ENCODE measurements at regions not wholly inside any gene's neighbourhood (a gene's known extent, or its start where the extent isn't known, plus 50 kb on each side); places are given as distances from the start of the nearest gene placed in this dataset.
"Not testable (repeated sequence)": the region's sequence is repeated elsewhere in the genome, so short reads cannot be mapped to it uniquely, and the experiment has no call there.

DNA sequence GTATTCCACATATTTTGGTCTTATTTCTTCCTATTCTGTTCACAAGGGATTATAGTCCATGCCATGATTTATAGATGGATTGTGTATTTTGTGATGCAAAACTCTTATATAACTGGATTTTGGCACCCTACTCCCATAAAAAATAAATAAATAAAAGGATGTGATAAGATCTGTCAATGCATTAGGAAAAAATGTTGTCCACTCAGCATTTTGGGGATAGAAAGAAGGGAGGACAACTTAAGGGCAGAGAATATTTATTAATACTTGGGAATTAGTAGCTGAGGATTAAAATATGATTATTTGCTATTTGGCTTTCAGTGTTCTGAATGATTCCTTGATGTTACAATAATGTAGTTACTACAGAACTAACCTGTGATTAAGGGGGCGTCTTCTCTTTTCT is 682.6 kb downstream of the ZBBX start:
- Histone ChIP-seq H3K4me1 (ENCODE audit: low read depth) (no peaks in the 10 kb centered on the region), H3K9me3 (peaks cover 11% of the 10 kb centered on the region), H3K4me3 (no peak overlapping the region), H3K36me3 (ENCODE audit: low read depth) (no peaks in the 10 kb centered on the region)
- DNase-seq (no peak), ATAC-seq (no peak)
- TF ChIP-seq, protein P1, sequence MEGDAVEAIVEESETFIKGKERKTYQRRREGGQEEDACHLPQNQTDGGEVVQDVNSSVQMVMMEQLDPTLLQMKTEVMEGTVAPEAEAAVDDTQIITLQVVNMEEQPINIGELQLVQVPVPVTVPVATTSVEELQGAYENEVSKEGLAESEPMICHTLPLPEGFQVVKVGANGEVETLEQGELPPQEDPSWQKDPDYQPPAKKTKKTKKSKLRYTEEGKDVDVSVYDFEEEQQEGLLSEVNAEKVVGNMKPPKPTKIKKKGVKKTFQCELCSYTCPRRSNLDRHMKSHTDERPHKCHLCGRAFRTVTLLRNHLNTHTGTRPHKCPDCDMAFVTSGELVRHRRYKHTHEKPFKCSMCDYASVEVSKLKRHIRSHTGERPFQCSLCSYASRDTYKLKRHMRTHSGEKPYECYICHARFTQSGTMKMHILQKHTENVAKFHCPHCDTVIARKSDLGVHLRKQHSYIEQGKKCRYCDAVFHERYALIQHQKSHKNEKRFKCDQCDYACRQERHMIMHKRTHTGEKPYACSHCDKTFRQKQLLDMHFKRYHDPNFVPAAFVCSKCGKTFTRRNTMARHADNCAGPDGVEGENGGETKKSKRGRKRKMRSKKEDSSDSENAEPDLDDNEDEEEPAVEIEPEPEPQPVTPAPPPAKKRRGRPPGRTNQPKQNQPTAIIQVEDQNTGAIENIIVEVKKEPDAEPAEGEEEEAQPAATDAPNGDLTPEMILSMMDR (IDR thresholded peaks at IDR 0.05) = no peak
- intact Hi-C loops (cut with DNase I, micrococcal nuclease) = no loop called here

GRCh38 chr3:166696103-166696502 is 684.0 kb downstream of the ZBBX start:
- no peaks in the 10 kb centered on the region for H3K4me1 ChIP-seq (ENCODE audit: low read depth)
- peaks cover 5% of the 10 kb centered on the region for H3K9me3 ChIP-seq
- ATAC-seq (no peak), DNase-seq (no peak)
- H3K36me3 ChIP-seq (ENCODE audit: low read depth) = no peaks in the 10 kb centered on the region
- no peak overlapping the region for H3K4me3 ChIP-seq
- intact Hi-C loops (cut with DNase I, micrococcal nuclease) = no loop called here
- TF ChIP-seq, protein P1 (IDR thresholded peaks at IDR 0.05) = no peak

GRCh38 chr3:166688665-166689064 is 691.4 kb downstream of the ZBBX start:
- H3K4me3 ChIP-seq = no peak overlapping the region
- intact Hi-C loops (cut with DNase I, micrococcal nuclease) = no loop called here
- no peaks in the 10 kb centered on the region for H3K36me3 ChIP-seq (ENCODE audit: low read depth)
- no peak for ATAC-seq
- DNase-seq = no peak
- TF ChIP-seq, protein P1 (IDR thresholded peaks at IDR 0.05) = no peak
- H3K9me3 ChIP-seq = peaks cover 6% of the 10 kb centered on the region
- H3K4me1 ChIP-seq (ENCODE audit: low read depth) = no peaks in the 10 kb centered on the region

- Histone ChIP-seq H3K9me3 (peaks cover 3% of the 10 kb centered on the region), H3K4me1 (ENCODE audit: low read depth) (no peaks in the 10 kb centered on the region), H3K36me3 (ENCODE audit: low read depth) (no peaks in the 10 kb centered on the region), H3K4me3 (no peak overlapping the region)
- DNase-seq = no peak
- intact Hi-C loops (cut with DNase I, micrococcal nuclease) = no loop called here
- TF ChIP-seq, protein P1 (IDR thresholded peaks at IDR 0.05) = no peak
- ATAC-seq = no peak
Observed at GRCh38 chr3:166685246-166685645, 694.9 kb downstream of the ZBBX start.

DNA sequence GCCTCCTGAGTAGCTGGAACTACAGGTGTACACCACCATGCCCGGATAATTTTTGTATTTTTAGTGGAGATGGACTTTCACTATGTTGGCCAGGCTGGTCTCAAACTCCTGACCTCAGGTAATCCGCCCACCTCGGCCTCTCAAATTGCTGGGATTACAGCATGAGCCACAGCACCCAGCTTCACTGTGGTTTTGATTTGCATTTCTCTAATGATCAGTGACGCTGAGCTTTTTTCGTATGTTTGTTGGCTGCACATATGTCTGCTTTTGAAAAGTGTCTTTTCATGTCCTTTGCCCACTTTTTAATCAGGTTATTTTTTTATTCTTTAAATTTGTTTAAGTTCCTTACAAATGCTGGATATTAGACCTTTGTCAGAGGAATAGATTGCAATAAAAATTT is 696.0 kb downstream of the ZBBX start:
- H3K4me1 ChIP-seq (ENCODE audit: low read depth); H3K9me3 ChIP-seq; H3K4me3 ChIP-seq; ATAC-seq; H3K36me3 ChIP-seq (ENCODE audit: low read depth); DNase-seq; intact Hi-C loops (cut with DNase I, micrococcal nuclease): not testable (repeated sequence)

DNA sequence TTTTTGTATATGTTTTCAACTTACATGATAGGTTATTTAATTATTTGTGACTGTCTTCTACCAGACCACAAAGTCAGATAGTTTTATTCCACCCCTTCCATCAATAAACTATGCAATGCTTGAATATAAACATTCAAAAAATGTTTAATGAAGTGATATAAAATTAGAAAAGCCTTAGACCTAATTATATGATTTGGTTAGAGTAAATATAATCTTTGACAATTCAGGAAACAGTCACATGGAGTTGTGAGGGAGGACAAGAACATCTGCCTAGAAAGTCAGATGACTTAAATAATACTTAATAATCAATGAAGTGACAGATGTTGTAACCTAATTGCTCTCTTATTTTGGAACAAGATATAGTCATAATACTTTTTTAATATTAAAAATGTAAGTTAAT is 710.3 kb downstream of the ZBBX start:
- ATAC-seq (no peak), DNase-seq (no peak)
- TF ChIP-seq, protein P1 (IDR thresholded peaks at IDR 0.05) = no peak
- Histone ChIP-seq H3K9me3 (peaks cover 11% of the 10 kb centered on the region), H3K4me3 (no peak overlapping the region), H3K36me3 (ENCODE audit: low read depth) (no peaks in the 10 kb centered on the region), H3K4me1 (ENCODE audit: low read depth) (no peaks in the 10 kb centered on the region)
- intact Hi-C loops (cut with DNase I, micrococcal nuclease) = no loop called here
